ENCODE measurements at regions not wholly inside any gene's neighbourhood (a gene's known extent, or its start where the extent isn't known, plus 50 kb on each side); places are given as distances from the start of the nearest gene placed in this dataset.

DNA sequence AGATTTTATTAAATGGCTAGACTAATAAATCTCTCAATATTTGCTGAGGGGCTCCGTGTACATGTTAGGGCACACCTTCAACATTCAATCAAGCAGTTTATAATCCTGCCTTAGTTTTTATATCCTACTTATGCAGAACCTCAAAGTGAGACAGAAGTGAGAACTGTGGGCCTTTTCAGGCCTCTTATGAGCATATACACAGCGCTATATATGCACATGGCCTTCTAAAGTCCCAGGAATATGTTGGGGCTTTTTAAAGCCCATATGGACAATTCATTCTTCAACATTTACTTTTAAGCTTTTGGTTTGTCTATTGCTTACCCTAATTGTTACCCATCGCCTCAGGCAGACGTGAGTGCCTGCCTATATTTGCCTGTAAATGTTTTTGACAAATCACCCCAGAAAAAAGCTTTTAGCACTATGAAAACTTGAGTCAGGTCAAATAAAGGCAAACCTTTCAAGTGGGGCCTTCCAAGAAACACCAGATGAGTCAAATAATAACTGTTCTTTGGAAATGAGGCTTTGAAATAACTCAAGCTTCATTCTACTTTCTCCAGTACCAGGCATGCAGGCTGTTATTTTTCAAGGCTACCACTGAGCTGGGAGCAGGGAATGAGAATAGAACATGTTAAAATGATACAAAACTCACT, 58.2 kb downstream of the ESM1 start:
- DNase-seq: no peak

DNA sequence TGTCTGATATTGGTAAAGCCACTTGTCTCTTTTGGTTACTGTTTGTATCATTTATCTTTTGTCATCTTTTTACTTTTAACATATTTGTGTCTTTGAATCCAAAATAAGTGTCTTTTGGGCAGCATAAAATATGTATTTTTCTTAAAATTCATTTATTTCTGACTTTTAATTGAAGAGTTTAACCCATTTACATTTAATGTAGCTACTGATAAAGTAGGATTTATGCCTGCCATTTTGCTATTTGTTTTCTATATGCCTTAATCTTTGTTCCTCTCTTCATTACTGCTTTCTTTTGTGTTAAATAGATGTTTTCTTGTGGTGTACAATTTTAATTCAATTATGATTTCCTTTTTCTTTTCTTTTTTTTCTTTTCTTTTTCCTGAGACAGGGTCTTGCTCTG, 60.9 kb downstream of the ESM1 start:
- DNase-seq: no peak

DNA sequence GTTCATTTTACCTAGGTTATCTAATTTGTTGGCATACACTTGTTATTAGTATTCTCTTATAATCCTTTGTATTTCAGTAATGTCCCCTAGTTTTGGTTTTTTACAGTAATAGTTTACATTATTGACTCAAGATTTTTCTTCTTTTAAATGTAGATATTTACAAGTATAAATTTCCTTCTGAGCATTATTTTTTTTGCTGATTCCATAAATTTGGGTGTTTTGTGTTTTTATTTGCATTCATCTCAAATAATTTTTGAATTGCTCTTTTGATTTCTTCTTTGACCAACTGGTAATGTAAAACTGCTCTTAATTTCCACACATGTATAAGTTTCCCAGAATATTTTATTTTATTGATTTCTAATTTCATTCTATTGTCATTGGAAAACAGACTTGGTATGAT, 68.1 kb downstream of the ESM1 start:
- no peak for DNase-seq

DNA sequence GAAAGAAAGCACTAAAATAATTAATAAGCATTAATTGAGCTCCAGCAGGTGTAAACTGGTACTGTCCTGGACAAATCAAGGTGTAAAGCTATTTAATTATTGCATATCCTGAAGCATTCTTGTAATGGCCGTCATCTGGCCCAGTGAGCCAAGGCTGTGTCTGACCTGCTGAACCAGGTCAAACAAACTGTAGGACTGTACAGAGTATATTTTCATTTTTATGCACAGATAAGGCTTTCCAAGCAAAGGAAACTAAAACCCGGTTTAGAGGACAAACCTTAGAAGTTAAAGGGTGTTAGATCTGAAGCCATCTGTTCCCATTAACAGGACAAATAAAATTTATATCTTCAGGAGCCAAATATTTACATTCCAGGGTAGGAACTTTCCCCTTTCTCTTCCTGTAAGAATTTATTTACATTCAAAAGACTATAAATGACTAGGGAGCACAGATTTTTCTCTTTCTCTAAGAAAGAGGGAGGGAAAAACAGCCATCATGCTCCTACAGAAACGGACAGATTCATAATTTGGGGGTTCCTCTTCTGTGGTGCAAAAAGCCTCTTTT, 69.8 kb downstream of the ESM1 start:
- DNase-seq: no peak

DNA sequence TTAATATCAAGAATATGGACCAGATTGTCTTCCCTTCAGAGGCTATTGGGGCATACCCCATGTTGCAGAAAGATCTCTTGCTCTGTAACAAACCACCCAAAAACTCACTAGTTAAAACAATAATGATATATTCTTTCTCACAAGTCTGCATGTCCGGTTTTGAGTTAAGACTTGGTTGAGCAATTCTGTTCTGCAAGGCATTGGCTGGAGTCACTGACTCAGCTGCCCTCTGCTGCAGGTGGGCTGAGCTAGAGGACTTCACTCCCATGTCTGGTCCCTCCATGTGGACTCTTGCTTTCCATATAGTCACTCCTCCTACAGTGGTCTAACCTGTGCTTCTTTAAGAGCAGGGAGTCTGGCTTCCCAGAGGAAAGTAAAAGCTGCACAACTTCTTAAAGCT, 73.4 kb downstream of the ESM1 start:
- no peak for DNase-seq

DNA sequence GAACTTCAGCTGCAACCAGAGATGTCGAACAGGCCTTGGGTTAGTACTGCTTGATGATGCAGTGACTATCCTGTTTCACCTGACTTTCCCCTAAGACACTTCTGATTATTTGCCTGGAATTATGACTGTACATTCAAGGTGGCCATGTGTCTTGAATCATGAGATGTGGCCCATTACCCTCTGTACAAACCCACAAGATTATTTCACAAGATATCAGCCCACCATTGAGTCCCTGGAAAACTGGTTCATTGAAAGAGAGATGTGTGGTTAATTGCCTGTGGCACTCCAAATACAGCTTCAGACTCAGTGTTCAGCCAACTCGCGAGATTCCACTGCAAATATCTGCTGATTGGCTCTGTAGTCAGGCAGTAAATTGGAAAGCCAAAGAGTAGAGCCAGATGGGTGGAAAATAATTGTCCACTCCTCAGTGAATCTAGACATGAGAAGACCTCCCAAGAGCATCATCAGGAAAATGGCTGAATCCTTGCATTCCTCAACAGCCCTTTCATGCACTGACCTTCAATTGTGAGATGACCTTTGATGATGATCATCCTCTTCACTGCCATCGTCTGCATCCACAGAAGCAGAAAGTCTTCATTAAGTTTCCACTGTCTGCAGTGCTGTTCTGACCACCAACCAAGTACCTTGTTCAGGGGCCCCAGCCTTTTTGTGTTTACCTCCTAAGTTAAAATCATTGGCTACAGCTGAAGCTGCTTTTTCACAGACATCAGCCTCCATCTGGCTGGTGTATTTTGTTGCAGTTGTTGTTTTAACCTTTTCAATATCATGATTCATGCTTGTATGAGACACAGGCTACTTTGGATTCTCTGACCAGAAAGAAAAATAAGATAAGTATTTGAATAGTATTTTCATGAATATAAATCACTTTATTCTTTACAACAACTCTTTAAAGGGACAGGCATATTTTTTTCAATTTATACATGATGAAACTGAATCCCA, 75.2 kb downstream of the ESM1 start:
- no peak for DNase-seq

DNA sequence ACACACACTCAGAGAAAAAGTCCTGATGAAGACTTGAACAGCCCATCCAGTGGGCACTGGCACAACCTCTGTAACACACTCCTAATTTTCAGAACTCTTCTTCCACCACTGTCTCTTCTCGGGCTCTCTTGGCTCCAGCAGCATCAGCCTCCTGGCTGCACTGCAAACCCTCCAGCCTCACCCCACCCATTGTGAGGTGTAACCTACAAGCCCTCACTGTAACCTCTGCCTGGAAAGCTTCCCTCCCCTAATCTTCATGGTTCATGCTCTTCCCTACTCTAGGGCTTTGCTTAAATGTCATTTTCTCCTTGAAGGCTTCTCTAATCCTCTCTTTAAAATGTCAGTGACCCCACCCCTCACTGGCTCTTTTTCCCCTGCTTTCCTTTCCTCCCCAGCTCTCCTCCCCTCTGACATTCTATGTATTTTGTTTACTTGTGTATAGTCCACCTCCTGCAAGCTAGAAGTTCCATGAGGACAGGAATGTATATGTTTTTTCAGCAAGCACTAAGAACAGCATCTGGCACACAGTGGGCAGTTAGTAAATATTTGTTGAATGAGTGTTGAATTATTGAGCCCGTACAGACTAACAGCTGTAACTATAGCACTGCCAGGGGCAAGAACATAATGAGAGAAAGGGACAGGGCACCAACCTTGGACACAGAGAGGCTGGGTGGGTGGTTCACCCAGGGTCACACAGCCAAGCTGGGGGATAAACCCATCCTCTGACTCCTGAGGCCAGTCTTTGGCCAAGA, 76.4 kb downstream of the ESM1 start:
- no peak for DNase-seq

DNA sequence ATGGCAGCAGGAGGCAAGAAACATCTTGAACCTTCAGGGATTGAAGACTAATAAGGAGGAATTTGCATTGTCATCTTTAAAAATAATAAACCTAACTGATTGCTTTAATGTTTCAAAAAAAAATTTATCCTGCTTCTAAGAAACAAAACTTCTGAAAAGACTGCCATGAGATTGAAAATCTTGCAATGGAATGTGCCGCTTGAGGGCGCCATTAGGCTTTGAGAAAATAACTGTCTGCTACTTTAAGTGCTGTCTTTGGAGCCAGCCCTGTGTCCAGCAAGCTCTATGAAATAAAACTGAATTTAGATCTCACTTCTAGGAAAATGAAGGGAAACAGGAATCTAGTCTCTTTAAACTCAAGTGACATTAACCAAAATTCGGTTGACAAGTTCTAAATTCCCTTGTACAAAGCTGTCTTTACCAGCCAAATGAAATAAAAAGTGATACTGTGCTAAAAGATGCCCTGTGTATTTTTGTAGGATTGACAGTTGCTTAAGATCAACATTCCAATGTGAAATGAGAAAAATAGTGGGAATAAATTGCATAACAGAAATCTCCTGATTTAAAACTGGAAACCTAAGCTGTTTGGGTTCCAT, 79.4 kb downstream of the ESM1 start:
- peak; percentile 52 to 74 (median 69) for DNase-seq

DNA sequence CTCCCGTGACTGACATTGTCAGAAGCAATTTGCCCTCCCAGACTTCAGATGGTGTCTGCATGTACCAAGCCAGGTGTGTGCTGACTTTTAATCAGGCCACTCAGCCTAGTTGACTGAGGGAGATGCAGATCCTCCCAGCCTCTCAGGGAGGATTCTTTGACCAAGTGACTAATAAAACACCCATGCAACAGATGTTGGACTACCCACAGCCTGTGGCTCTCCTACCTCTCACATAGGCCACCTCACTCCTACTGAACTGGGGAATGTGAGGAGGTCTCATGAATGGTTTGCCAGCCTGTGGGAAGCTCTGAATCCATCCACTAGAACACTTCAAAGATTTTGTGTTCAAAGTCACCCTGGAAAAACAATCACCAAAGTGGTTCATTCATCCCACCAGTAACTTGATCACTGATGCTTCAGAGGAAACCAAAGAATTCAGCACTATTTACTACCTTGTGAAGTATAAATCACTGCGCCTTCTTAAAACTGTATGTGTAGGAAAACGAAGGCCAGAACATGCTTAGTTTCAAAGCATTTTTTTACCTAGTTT, 80.1 kb downstream of the ESM1 start:
- no peak for DNase-seq

DNA sequence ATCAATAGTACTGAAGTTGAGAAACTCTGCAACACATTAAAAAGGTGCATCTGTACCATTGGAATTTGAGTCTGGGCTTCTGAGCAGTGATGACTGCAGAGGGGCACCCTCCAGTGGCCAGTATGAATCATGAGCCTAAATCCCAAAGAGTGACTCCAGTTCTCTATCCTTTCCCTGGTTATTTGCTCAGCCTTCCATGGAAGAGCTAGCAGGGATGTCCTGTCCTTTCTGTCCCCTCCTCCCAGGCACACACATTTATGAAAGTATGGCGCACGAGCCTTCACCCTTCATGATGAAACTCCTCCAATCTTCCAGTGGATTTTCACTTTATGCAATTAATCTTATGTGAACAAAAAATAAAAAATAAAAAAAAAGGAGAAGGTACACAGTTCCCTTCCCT, 81.0 kb downstream of the ESM1 start:
- peak in 1 of 3 donors; percentile 28 for DNase-seq

DNA sequence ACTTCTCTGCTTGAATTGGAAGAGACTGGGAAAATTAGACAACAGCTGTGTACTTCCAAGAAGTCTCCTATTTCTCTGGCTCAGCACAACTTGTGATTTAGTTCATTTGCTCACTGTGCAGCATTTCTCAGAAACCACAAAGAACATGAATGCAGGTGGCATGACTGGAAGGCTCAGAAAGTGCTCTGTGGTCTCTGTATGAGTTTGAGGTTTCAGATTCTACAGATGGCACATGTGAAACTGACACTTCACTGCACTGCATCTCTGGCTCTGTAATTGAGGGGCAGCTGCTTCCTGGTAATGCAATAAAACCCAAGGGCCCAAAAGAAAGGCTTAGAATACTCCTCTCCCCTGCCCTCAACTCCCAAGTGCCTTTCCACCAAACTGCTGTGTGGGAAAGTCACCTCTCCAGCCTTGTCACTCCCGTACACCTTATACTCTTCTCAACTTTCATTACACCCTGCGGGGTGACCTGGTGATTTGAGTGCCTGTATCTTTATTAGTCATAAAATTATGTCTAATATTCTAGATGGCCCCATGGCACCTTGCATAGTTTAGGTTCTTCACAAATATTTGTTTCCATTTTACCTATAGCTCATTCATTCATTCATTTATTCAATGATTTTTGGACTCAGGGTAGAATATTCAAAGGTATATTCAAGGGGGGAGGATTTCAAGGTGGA, 82.5 kb downstream of the ESM1 start:
- peak; percentile 21 to 63 (median 45) for DNase-seq

DNA sequence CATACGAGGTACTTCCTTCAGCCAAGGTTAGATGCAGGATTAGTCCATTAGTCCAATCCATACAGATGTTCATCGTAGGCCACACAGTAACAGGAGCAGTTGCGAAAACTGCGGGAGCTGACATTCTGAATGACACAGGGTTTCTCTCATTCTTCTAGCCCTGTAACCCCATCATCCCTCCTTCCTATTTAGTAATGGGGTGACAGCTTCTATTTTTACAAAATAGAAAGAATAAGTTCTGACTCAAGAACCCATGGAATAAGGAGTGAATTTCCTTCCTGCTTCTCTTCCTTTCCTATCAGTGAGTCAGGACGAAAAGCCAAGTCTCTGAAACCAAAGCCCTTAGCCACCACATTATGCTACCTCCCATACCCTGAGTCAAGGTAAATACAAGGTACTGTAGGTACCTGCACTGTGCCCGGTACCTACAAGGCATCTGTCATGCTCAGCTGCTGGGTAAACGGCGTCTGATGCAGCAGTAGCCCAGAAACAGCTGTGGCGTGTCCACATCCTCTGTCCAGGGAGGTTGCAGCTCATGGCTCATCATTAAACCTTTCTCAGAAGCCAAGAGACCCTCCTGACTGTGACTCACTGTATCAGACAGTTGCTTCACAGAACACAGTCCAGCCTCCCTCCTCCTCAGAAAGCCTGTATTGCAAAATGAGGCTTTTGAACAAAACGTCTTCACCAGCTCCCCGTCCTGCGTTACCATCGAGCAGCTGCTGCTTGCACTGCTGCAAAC, 84.2 kb downstream of the ESM1 start:
- DNase-seq: peak in 1 of 3 donors; percentile 24

DNA sequence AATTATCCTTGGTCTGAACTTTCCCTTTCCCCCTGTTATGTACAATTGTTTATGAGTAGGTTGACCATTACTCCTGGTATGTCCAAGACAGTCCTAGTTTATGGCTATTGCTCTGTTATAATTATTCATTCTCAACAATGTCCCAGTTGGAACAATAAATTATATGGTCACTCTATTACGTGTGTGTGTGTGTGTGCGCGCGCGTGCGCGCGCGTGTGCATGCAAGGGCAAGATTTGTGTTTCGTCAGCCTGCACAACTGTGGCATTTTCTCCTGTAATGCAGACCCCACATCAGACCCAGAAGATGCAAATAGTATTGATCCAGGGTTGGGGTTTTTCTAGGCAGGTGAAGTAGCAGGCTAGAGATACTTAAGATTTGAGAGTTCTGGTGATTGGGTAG, 88.4 kb downstream of the ESM1 start:
- no peak for DNase-seq

DNA sequence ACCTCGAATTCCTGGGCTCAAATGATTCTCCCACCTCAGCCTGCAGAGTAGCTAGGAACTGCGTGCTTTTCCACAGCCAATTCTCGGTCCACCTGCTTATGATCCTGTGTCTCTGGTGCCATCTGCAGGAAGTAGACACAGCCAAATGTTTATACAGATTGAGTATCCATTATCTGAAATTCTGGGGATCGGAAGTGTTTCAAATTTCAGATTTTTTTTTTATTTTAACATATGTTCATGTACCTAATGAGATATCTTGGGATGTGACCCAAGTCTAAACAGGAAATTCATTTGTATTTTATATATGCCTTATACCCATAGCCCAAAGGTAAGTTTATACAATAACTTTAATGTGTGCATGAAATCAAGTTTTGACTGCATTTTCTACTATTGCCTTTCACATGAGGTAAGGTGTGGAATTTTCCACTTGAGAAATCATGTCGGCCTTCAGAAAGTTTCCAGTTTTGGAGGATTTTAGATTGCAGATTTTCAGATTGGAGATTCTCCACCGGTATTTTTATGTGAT, 89.5 kb downstream of the ESM1 start:
- DNase-seq: peak; percentile 48 to 76 (median 62)

DNA sequence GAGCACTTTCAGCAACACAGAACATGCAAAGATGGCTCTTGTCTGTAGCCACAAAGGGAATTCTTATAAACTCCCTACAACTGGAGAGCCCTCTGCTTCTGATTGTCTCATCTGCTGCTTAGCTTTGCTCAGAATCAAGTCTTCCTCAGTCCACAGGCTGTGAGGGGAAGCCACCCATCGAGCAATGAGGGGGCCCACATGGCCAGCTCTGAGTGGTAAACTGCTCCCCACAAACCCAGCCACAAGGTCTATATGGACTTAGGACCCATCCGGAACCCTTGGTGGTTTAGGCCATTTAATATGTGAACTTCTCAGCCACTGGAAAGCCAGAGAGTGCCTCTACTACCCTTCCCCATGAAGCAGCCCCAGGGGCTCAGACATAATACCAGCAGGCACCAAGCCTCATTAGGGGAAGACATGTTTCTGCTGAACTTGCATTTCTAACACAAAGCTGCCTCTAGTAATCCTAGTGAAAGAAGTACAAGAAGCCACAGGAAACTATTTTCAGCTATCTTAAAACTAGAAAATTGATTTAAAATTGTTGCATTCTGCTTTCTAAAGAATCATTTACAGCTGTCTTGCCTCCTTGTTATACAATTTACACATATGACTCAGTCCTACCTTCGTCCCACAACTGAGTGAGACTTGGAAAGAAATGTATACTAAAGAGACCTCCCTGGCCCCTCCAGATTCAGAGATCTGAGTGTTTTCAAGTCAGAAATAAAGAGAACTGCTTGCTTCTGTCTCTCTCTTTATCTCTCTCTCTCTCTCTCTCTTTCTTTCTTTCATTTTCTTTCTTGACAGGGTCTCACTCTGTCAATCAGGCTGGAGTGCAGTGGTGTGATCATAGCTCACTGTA, 90.2 kb downstream of the ESM1 start:
- no peak for DNase-seq

DNA sequence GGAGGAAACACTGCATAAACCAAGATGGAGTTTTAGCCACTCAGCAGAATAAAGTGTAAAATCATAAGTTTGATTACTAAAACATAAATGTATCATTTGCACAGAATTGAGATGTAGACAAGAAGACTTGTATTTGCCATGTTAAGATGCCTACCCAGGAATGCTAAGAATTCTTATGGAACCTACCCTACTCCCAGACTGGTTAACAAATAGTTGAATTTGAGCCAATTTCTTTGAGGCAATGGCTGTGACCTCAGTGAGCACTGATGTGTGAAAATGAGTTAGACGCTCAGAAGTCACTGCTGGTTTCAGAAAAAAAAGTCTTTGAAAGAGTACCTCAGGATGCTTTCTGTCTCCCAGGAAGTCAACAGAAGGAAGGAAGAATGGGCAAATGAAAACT, 95.6 kb downstream of the ESM1 start:
- peak in 1 of 3 donors; percentile 61 for DNase-seq

DNA sequence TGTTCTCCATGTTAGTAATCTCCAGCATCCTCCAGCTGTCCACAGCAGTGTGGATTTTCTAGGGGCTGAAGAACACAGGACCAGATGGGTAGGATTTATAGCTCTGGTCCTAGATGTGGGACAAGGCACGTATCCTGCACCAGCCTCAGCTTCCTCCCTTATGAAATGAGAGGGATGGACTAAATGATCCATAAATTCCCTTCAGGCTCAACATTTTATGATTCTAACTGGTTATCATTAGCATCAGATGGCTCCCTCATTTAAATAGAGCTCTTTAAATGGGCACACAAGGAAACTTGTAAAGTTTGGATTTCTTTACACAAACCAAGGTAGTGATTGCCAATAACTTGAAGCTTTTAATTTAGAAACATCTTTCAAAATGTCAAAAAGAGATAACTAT, 97.7 kb downstream of the ESM1 start:
- DNase-seq: no peak

DNA sequence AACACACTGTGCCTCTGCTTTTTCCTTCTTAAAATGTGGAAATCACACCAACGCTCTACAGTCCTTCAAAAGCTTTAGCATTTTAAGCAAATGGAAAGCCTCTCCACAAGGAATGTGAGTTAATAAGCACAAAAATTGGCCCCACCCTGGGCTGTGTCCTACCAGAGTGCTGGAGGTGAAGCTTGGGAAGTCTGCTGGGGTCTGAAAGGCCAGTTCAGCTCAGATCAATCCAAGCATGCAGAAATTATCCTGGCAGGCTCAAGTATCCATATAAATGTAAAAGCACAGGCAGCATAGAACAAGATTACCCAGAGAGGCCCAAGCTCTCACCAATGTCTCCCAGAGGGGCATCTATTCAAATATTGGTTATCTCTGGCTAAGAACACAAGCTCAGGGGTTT, 98.5 kb downstream of the ESM1 start:
- no peak for DNase-seq

DNA sequence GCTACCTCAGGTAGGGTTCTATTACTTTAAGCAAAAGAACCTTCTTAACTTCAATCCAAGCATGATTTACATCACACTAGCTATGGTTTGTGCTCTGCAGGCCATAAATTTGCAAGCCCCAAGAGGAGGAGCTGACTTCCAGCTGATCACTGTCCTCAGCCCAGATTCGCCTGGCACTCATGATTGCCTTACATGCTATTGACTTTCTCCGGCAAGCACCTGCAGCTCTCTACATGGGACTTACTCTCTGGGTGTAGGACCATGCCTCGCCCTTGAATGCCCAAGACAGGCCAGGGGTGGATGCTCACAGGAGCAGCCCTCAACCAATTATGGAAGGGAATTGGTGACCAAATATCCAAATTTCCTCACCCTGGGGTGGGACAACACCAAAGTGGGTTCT, 99.8 kb downstream of the ESM1 start:
- DNase-seq: no peak
